B cell (primary cell): ENCODE measurements at regions not wholly inside any gene's neighbourhood (a gene's known extent, or its start where the extent isn't known, plus 50 kb on each side); places are given as distances from the start of the nearest gene placed in this dataset.

Source experiments
- CTCF ChIP-seq: fragments of 200-600 bp; IDR thresholded peaks from one replicate; pipeline ENCODE4 v1.8.0; 2022; ENCODE audit warnings: antibody characterized with exemption, mild to moderate bottlenecking
- EZH2 ChIP-seq: IDR thresholded peaks from 2 replicates; pipeline ENCODE4 v1.6.1; 2012; ENCODE audit warnings: borderline replicate concordance, low read depth, mild to moderate bottlenecking, moderate library complexity, low read length; ENCODE audit not compliant: insufficient read depth, poor library complexity, severe bottlenecking

GRCh38 chr19:27740396-27740795 lies 1472.6 kb downstream of the UQCRFS1 start:
- no peak for TF ChIP-seq CTCF
- TF ChIP-seq EZH2 = no peak
